HCT116 (cell line): ENCODE measurements at regions not wholly inside any gene's neighbourhood (a gene's known extent, or its start where the extent isn't known, plus 50 kb on each side); places are given as distances from the start of the nearest gene placed in this dataset.

Source experiments
- ATAC-seq: fragments of 200-7000 bp; cut with Tn5 transposase; 2 replicates; pipeline ENCODE4 v1.9.1; 2020; ENCODE audit warnings: mild to moderate bottlenecking, moderate library complexity
- BruUV-seq: library from RNA; stranded (reverse); fragments of 400-500 nt; replicated peaks from 2 replicates; lab custom pipeline; 2021; lab: Mats Ljungman, UMichigan
- CTCF ChIA-PET: fragments of 300-600 bp; sonication (Branson Sonifier 250); formaldehyde crosslinking; loops from one replicate; lab custom pipeline; 2021; ENCODE audit warnings: antibody characterized with exemption; lab: Charles Lee
- POLR2A ChIA-PET: fragments of 300-600, 350-600 bp; sonication (Branson Sonifier 250); formaldehyde crosslinking; loops from one replicate; lab custom pipeline; 2021; ENCODE audit warnings: antibody characterized with exemption; lab: Charles Lee
- RAD21 ChIA-PET, 2 experiments: fragments of 300-600 bp; sonication (Branson Sonifier 250); formaldehyde crosslinking; loops; one replicate each; lab custom pipeline; 2023; ENCODE audit warnings: low total read pairs in 2 of 2; ENCODE audit not compliant: uncharacterized antibody in 2 of 2, unreplicated experiment in 2 of 2, low non-redundant PET in 1 of 2; lab: Charles Lee
- DNase-seq: peaks from one replicate; pipeline ENCODE4 v3.0.0-alpha.2; 2010; ENCODE audit warnings: low read depth, low spot score
- H2AFZ ChIP-seq: fragments of 200-600 bp; shearing (Covaris generic), sonication (generic); 2 replicates; pipeline ENCODE4 v1.6.1; 2017; ENCODE audit warnings: low read depth, mixed run types, mixed read lengths, antibody characterized with exemption, low read length; ENCODE audit not compliant: poor library complexity, severe bottlenecking
- H3K27ac ChIP-seq: 2 replicates; pipeline ENCODE4 v1.5.1; 2012; ENCODE audit warnings: low read depth, low read length
- H3K27me3 ChIP-seq: fragments of 200-600 bp; sonication (generic); 2 replicates; pipeline ENCODE4 v1.6.1; 2016; ENCODE audit warnings: mixed run types, low read length, mixed read lengths; ENCODE audit not compliant: insufficient read depth
- H3K36me3 ChIP-seq, 2 experiments: fragments of 200-500 bp in 1 of 2; fragments of 200-600 bp in 1 of 2; sonication (Bioruptor generic) in 1 of 2; sonication (generic) in 1 of 2; 2 replicates each; pipeline versions ENCODE4 v1.5.1 to v1.6.1; 2014 to 2016; ENCODE audit warnings: low read length in 2 of 2, inconsistent platforms in 1 of 2, mixed read lengths in 1 of 2, mixed run types in 1 of 2; ENCODE audit not compliant: insufficient read depth in 2 of 2, control insufficient read depth in 1 of 2
- H3K4me1 ChIP-seq, 2 experiments: fragments of 200-600 bp in 1 of 2; sonication (generic) in 1 of 2; 2 replicates each; pipeline versions ENCODE4 v1.5.1 to v1.6.1; 2012 to 2017; ENCODE audit warnings: low read length in 2 of 2, inconsistent platforms in 1 of 2, mild to moderate bottlenecking in 1 of 2, mixed read lengths in 1 of 2, mixed run types in 1 of 2, moderate library complexity in 1 of 2; ENCODE audit not compliant: insufficient read depth in 2 of 2, control insufficient read depth in 1 of 2
- H3K4me2 ChIP-seq: fragments of 200-600 bp; sonication (generic); 2 replicates; pipeline ENCODE4 v1.6.1; 2017; ENCODE audit warnings: mixed run types, low read length, mixed read lengths
- H3K4me3 ChIP-seq, 2 experiments: fragments of 200-600 bp in 1 of 2; sonication (generic) in 1 of 2; replicated peaks in 1 of 2; 2 replicates each; pipeline ENCODE4 v1.5.1; 2011 to 2016; ENCODE audit warnings: low read length in 2 of 2, control low read depth in 1 of 2, low read depth in 1 of 2, mild to moderate bottlenecking in 1 of 2, mixed read lengths in 1 of 2, mixed run types in 1 of 2
- H3K79me2 ChIP-seq: fragments of 200-600 bp; sonication (generic); 2 replicates; pipeline ENCODE4 v1.6.1; 2017; ENCODE audit warnings: mild to moderate bottlenecking, mixed run types, low read length, moderate library complexity, mixed read lengths; ENCODE audit not compliant: insufficient read depth
- H3K9ac ChIP-seq: fragments of 200-600 bp; sonication (generic); 2 replicates; pipeline ENCODE4 v1.6.1; 2016; ENCODE audit warnings: low read length, mixed read lengths
- H3K9me2 ChIP-seq: fragments of 200-600 bp; sonication (generic), shearing (Covaris generic); 2 replicates; pipeline ENCODE4 v1.6.1; 2017; ENCODE audit warnings: mixed run types, mild to moderate bottlenecking, moderate library complexity; ENCODE audit not compliant: insufficient read depth
- H3K9me3 ChIP-seq, 2 experiments: fragments of 200-500 bp in 1 of 2; fragments of 200-600 bp in 1 of 2; sonication (Bioruptor generic) in 1 of 2; sonication (generic) in 1 of 2; 2 replicates each; pipeline ENCODE4 v1.6.1; 2014 to 2017; ENCODE audit warnings: low read length in 2 of 2, mixed read lengths in 2 of 2, inconsistent platforms in 1 of 2, low read depth in 1 of 2, mild to moderate bottlenecking in 1 of 2, mixed run types in 1 of 2, moderate library complexity in 1 of 2; ENCODE audit not compliant: control insufficient read depth in 1 of 2, insufficient read depth in 1 of 2
- H4K20me1 ChIP-seq: fragments of 200-600 bp; sonication (generic), shearing (Covaris generic); 2 replicates; pipeline ENCODE4 v1.6.1; 2017; ENCODE audit warnings: mixed run types, mild to moderate bottlenecking, moderate library complexity; ENCODE audit not compliant: insufficient read depth
- CEBPB ChIP-seq: IDR thresholded peaks from 2 replicates; pipeline ENCODE4 v1.6.1; 2012; ENCODE audit warnings: low read depth
- EGR1 ChIP-seq: IDR thresholded peaks from 2 replicates; pipeline ENCODE4 v1.6.1; 2012; ENCODE audit warnings: low read depth
- EZH2phosphoT487 ChIP-seq: fragments of 200-600 bp; IDR thresholded peaks from 2 replicates; pipeline ENCODE4 v1.6.1; 2018; ENCODE audit warnings: antibody characterized with exemption, borderline replicate concordance
- FOSL1 ChIP-seq: IDR thresholded peaks from 2 replicates; pipeline ENCODE4 v1.6.1; 2012; ENCODE audit warnings: low read depth
- JUND ChIP-seq: IDR thresholded peaks from 2 replicates; pipeline ENCODE4 v1.6.1; 2012
- POLR2A ChIP-seq: IDR thresholded peaks from 2 replicates; pipeline ENCODE4 v1.7.0; 2011; ENCODE audit warnings: borderline replicate concordance; ENCODE audit not compliant: insufficient read depth, insufficient read length; ENCODE audit errors: extremely low read depth
- POLR2AphosphoS5 ChIP-seq: IDR thresholded peaks from 2 replicates; pipeline ENCODE4 v1.6.1; 2011; ENCODE audit warnings: mild to moderate bottlenecking, low read depth, low read length, moderate library complexity
- RAD21 ChIP-seq: IDR thresholded peaks from 2 replicates; pipeline ENCODE4 v1.6.1; 2012; ENCODE audit warnings: low read depth, mild to moderate bottlenecking
- SIN3A ChIP-seq: IDR thresholded peaks from 2 replicates; pipeline ENCODE4 v1.6.1; 2012; ENCODE audit warnings: low read depth
- SP1 ChIP-seq: IDR thresholded peaks from 2 replicates; pipeline ENCODE4 v1.6.1; 2012; ENCODE audit warnings: low read depth
- SRF ChIP-seq: IDR thresholded peaks from 2 replicates; pipeline ENCODE4 v1.6.1; 2012; ENCODE audit warnings: low read depth
- TCF7L2 ChIP-seq: IDR thresholded peaks from 2 replicates; pipeline ENCODE4 v1.7.0; 2011; ENCODE audit warnings: borderline replicate concordance, inconsistent platforms; ENCODE audit not compliant: insufficient read depth, insufficient read length; ENCODE audit errors: extremely low read depth
- YY1 ChIP-seq: IDR thresholded peaks from 2 replicates; pipeline ENCODE4 v1.6.1; 2011; ENCODE audit warnings: low read length, low read depth, moderate library complexity, mild to moderate bottlenecking; ENCODE audit not compliant: insufficient replicate concordance; ENCODE audit errors: extremely low read depth
- ZFX ChIP-seq: fragments of 450-650 bp; IDR thresholded peaks from 2 replicates; pipeline ENCODE4 v1.6.1; 2017
- intact Hi-C: fragments of 100-400 bp; cut with micrococcal nuclease; formaldehyde crosslinking; loops from 2 replicates; pipeline ENCODE4 v1.10.0; 2022
- TF ChIP-seq, protein P1 (sequence below): IDR thresholded peaks from 2 replicates; pipeline ENCODE4 v1.6.1; 2012
- TF ChIP-seq, protein P2 (sequence below), 3 experiments: fragments of 200-600 bp in 1 of 3; sonication (generic) in 1 of 3; IDR thresholded peaks in 2 of 3; conservative IDR thresholded peaks in 1 of 3; 2 replicates each; pipeline ENCODE4 v1.5.1; 2012 to 2017; ENCODE audit warnings: low read depth in 2 of 3, low read length in 2 of 3, antibody characterized with exemption in 1 of 3, borderline replicate concordance in 1 of 3, control low read depth in 1 of 3, mild to moderate bottlenecking in 1 of 3, mixed read lengths in 1 of 3, mixed run types in 1 of 3, moderate library complexity in 1 of 3; ENCODE audit not compliant: insufficient read depth in 1 of 3
- TF ChIP-seq, protein P3 (sequence below): IDR thresholded peaks from 2 replicates; pipeline ENCODE4 v1.6.1; 2011; ENCODE audit warnings: mild to moderate bottlenecking, low read length, moderate library complexity; ENCODE audit not compliant: insufficient replicate concordance; ENCODE audit errors: extremely low read depth
- TF ChIP-seq, protein P4 (sequence below): IDR thresholded peaks from 2 replicates; pipeline ENCODE4 v1.6.1; 2012
- TF ChIP-seq, protein P5 (sequence below): IDR thresholded peaks from 2 replicates; pipeline ENCODE4 v1.6.1; 2012; ENCODE audit warnings: low read depth

DNA sequence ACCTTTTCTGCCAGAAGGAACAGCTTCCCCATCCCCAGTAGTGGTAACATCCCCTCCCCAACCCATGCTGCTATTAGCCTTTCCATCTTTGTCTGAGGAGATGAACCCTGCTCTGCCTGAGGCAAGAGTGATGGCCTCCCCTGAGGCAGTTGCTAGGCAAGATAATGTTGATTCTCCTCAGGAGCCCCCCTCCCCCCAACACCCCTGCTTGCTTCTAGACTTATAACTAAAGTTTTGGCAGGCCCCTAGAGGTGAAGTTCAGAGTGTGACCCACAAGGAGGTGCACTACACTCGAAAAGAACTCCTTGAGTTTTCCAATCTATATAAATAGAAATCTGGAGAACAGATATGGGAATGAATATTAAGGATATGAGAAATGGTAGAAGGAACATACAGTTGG is 962.5 kb downstream of the ADGRL3 start:
- no peaks in the 10 kb centered on the region for H3K4me1 ChIP-seq
- H3K9ac ChIP-seq, result no peak overlapping the region
- POLR2A ChIA-PET, result no interaction called here
- H3K9me2 ChIP-seq, result no peaks in the 10 kb centered on the region
- H4K20me1 ChIP-seq, result no peaks in the 10 kb centered on the region
- no peak overlapping the region for H3K27ac ChIP-seq
- CTCF ChIA-PET, result no interaction called here
- no peak for DNase-seq
- no peak for ATAC-seq
- TF ChIP-seq POLR2A, result no peak
- no peak for TF ChIP-seq EZH2phosphoT487
- TF ChIP-seq, protein P1, sequence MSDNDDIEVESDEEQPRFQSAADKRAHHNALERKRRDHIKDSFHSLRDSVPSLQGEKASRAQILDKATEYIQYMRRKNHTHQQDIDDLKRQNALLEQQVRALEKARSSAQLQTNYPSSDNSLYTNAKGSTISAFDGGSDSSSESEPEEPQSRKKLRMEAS, result no peak
- TF ChIP-seq CEBPB, result no peak
- TF ChIP-seq, protein P2, sequence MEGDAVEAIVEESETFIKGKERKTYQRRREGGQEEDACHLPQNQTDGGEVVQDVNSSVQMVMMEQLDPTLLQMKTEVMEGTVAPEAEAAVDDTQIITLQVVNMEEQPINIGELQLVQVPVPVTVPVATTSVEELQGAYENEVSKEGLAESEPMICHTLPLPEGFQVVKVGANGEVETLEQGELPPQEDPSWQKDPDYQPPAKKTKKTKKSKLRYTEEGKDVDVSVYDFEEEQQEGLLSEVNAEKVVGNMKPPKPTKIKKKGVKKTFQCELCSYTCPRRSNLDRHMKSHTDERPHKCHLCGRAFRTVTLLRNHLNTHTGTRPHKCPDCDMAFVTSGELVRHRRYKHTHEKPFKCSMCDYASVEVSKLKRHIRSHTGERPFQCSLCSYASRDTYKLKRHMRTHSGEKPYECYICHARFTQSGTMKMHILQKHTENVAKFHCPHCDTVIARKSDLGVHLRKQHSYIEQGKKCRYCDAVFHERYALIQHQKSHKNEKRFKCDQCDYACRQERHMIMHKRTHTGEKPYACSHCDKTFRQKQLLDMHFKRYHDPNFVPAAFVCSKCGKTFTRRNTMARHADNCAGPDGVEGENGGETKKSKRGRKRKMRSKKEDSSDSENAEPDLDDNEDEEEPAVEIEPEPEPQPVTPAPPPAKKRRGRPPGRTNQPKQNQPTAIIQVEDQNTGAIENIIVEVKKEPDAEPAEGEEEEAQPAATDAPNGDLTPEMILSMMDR (IDR thresholded peaks at IDR 0.05 in 2 of 3, conservative IDR thresholded peaks at IDR 0.05 in 1 of 3; ENCODE audit: borderline replicate concordance in 1 of 3, insufficient read depth in 1 of 3, low read depth in 2 of 3, low read length in 2 of 3), result no peak
- no peak for TF ChIP-seq JUND
- TF ChIP-seq RAD21, result no peak
- TF ChIP-seq YY1, result no peak
- TF ChIP-seq POLR2AphosphoS5, result no peak
- no peak for TF ChIP-seq SRF
- TF ChIP-seq, protein P3, sequence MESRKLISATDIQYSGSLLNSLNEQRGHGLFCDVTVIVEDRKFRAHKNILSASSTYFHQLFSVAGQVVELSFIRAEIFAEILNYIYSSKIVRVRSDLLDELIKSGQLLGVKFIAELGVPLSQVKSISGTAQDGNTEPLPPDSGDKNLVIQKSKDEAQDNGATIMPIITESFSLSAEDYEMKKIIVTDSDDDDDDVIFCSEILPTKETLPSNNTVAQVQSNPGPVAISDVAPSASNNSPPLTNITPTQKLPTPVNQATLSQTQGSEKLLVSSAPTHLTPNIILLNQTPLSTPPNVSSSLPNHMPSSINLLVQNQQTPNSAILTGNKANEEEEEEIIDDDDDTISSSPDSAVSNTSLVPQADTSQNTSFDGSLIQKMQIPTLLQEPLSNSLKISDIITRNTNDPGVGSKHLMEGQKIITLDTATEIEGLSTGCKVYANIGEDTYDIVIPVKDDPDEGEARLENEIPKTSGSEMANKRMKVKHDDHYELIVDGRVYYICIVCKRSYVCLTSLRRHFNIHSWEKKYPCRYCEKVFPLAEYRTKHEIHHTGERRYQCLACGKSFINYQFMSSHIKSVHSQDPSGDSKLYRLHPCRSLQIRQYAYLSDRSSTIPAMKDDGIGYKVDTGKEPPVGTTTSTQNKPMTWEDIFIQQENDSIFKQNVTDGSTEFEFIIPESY, result no peak
- no peak for TF ChIP-seq FOSL1
- no peak for TF ChIP-seq TCF7L2
- no peak for TF ChIP-seq ZFX
- TF ChIP-seq EGR1, result no peak
- TF ChIP-seq SIN3A, result no peak
- TF ChIP-seq SP1, result no peak
- TF ChIP-seq, protein P4, sequence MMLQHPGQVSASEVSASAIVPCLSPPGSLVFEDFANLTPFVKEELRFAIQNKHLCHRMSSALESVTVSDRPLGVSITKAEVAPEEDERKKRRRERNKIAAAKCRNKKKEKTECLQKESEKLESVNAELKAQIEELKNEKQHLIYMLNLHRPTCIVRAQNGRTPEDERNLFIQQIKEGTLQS, result no peak
- TF ChIP-seq, protein P5, sequence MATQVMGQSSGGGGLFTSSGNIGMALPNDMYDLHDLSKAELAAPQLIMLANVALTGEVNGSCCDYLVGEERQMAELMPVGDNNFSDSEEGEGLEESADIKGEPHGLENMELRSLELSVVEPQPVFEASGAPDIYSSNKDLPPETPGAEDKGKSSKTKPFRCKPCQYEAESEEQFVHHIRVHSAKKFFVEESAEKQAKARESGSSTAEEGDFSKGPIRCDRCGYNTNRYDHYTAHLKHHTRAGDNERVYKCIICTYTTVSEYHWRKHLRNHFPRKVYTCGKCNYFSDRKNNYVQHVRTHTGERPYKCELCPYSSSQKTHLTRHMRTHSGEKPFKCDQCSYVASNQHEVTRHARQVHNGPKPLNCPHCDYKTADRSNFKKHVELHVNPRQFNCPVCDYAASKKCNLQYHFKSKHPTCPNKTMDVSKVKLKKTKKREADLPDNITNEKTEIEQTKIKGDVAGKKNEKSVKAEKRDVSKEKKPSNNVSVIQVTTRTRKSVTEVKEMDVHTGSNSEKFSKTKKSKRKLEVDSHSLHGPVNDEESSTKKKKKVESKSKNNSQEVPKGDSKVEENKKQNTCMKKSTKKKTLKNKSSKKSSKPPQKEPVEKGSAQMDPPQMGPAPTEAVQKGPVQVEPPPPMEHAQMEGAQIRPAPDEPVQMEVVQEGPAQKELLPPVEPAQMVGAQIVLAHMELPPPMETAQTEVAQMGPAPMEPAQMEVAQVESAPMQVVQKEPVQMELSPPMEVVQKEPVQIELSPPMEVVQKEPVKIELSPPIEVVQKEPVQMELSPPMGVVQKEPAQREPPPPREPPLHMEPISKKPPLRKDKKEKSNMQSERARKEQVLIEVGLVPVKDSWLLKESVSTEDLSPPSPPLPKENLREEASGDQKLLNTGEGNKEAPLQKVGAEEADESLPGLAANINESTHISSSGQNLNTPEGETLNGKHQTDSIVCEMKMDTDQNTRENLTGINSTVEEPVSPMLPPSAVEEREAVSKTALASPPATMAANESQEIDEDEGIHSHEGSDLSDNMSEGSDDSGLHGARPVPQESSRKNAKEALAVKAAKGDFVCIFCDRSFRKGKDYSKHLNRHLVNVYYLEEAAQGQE, result no peak
- TF ChIP-seq, all 23 proteins: peak for 0
- Histone ChIP-seq H3K79me2 (no peaks in the 10 kb centered on the region), H3K27me3 (no peaks in the 10 kb centered on the region), H3K4me3 (no peak overlapping the region), H3K9me3 (peaks cover 10 to 23% of the 10 kb centered on the region in 2 experiments), H3K4me2 (no peak overlapping the region), H3K36me3 (no peaks in the 10 kb centered on the region), H2AFZ (no peak overlapping the region)
- intact Hi-C loops, result no loop called here
- no TSS peak for BruUV-seq
- RAD21 ChIA-PET, result no interaction called here
